Tibial nerve (tissue), 4 donors: ENCODE measurements at regions not wholly inside any gene's neighbourhood (a gene's known extent, or its start where the extent isn't known, plus 50 kb on each side); places are given as distances from the start of the nearest gene placed in this dataset.

Source experiments
- EP300 ChIP-seq, 2 donors: sonication (generic); formaldehyde crosslinking; IDR thresholded peaks; one replicate each; pipeline ENCODE4 v1.6.1; 2017; ENCODE audit warnings: antibody characterized with exemption in 2 of 2, mild to moderate bottlenecking in 1 of 2
- POLR2A ChIP-seq, 2 donors: fragments of 450-650 bp; IDR thresholded peaks; one replicate each; pipeline ENCODE4 v1.6.1; 2017; ENCODE audit warnings: antibody characterized with exemption in 2 of 2, mild to moderate bottlenecking in 2 of 2, moderate library complexity in 2 of 2
- TF ChIP-seq, protein P1 (sequence below), 5 experiments: fragments of 200-600 bp in 3 of 5; fragments of 450-650 bp in 2 of 5; sonication (generic) in 3 of 5; IDR thresholded peaks; one replicate each; pipeline ENCODE4 v1.5.1; 2016 to 2019; ENCODE audit warnings: antibody characterized with exemption in 5 of 5, mild to moderate bottlenecking in 3 of 5, moderate library complexity in 2 of 5

DNA sequence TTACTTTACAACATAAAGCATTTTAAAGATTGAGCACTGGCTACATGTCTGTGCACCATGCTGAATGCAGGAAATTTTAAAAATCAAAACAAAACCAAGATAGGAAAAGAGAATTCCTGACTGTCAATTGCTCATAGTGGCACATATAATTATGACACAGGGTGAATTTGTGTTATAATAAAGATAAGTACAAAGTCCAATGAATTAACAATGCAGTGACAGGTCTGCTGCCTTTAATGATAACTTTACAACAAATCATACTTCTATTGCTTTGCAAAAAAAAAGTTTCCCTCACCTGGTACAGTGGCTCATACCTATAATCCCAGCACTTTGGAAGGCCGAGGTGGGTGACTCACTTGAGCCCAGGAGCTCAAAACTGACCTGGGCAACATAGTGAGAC lies 93.8 kb upstream of the OSBPL8 start:
- TF ChIP-seq, protein P1, sequence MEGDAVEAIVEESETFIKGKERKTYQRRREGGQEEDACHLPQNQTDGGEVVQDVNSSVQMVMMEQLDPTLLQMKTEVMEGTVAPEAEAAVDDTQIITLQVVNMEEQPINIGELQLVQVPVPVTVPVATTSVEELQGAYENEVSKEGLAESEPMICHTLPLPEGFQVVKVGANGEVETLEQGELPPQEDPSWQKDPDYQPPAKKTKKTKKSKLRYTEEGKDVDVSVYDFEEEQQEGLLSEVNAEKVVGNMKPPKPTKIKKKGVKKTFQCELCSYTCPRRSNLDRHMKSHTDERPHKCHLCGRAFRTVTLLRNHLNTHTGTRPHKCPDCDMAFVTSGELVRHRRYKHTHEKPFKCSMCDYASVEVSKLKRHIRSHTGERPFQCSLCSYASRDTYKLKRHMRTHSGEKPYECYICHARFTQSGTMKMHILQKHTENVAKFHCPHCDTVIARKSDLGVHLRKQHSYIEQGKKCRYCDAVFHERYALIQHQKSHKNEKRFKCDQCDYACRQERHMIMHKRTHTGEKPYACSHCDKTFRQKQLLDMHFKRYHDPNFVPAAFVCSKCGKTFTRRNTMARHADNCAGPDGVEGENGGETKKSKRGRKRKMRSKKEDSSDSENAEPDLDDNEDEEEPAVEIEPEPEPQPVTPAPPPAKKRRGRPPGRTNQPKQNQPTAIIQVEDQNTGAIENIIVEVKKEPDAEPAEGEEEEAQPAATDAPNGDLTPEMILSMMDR (IDR thresholded peaks at IDR 0.05), result no peak
- TF ChIP-seq POLR2A (IDR thresholded peaks at IDR 0.05) (no peak), EP300 (IDR thresholded peaks at IDR 0.05) (no peak)
